HG02870 (cell line): ENCODE measurements at regions not wholly inside any gene's neighbourhood (a gene's known extent, or its start where the extent isn't known, plus 50 kb on each side); places are given as distances from the start of the nearest gene placed in this dataset.
"Not testable (repeated sequence)": the region's sequence is repeated elsewhere in the genome, so short reads cannot be mapped to it uniquely, and the experiment has no call there.

Source experiments
- ATAC-seq: cut with Tn5 transposase; IDR thresholded peaks from one replicate; pipeline ENCODE4 v1.9.1; 2021; ENCODE audit warnings: mild to moderate bottlenecking, moderate library complexity; ENCODE audit not compliant: unreplicated experiment

DNA sequence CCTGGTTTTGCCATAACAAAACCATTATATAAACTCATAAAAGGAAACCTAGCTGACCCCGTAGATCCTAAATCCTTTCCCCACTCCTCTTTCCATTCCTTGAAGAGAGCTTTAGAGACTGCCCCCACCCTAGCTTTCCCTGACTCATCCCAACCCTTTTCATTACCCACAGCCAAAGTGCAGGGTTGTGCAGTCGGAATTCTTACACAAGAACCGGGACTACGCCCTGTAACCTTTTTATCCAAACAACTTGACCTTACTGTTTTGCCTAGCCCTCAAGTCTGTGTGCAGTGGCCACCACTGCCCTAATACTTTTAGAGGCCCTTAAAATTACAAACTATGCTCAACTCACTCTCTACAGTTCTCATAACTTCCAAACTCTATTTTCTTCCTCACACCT is 116.0 kb upstream of the PTPN13 start:
- ATAC-seq = not testable (repeated sequence)

DNA sequence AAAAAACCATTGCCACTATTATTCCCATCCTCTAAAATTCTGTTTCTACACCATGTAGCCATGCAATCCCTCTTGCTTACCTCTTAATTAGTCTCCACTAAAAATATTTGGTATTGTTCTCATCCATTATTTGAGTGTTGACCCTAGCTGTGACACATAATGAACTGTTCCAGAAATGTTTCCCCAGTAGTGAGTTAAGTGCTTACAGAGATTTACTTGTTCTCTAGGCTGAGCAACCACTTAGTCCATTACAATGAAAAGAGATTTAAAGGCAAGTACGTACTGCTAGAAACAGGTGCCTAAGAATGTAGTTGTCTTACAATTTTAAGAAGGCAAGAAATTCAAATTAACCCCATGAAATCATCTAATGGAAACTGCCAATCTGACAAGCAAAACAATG is 112.7 kb upstream of the PTPN13 start:
- no peak for ATAC-seq

DNA sequence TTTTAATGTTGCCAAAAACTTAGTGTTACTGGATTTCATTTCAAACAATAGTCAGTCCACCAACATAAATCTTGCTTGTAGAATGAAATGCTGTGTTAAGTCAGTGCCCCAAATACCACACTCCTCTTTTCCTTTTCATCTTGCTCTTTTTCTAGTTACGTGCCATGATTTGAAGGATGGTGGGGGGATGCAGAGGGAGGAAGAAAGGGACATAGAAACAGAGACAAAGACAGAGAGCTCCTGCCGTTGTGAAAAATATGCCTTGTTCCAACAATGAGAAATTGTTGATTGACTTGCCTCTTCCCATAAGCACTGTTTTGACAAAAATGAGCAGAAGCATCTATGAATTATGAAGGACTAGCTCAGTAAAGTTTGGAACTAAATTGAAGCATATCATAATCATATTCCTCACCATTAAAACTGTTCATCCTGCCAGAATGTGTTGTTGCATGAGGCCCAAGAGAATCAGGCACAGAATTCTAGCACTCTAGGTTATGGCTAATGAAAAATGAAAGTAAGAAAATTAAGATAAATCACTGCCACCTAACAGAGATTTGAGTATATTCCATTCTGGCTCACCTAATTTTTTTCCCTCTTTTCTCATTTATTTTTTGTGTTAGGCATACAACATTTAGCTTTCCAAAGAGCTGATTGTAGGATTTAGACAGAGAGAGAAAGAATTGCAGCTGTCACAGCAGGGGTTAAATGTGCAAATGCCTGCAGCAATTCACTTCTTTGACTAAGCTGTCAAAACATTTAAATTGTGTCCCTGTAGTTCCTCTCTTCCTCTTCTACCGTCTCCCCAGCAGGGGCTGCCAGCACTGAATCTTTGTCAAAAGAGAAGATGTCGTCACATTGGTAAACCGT is 111.6 kb upstream of the PTPN13 start:
- ATAC-seq = no peak

DNA sequence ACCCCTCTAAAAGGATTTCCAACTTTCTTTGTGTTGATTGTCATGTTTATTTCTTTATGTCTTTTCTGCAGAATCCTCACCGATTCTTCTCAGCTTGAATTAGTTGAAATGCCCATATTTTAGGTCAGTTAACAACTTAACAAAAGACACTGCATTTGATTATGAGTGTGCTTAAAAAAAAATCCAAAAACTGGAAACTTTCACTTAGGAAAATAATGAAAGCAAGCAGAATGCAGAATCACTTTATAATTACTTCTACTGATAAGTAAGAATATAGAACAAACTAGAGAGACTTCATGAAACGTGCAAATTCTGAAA is 111.0 kb upstream of the PTPN13 start:
- no peak for ATAC-seq

DNA sequence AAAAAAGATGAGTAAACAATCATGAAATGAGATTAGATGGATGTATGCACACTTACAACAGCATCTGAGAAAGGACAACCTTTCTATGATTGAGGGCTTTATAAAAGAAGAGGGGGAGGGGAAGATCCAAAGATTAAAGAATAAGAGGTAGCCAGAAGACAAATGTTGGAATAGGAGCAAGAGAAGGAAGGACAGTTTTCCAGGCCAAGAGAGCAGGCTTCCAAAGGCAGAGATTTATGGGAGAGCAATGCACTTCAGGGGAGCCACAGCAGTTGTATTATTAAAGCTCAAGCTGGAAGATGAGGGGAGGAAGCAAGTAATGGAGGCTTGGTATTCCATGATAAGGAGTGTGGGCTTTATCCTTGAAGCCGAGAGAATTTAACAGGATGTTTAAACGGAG is 110.3 kb upstream of the PTPN13 start:
- no peak for ATAC-seq

DNA sequence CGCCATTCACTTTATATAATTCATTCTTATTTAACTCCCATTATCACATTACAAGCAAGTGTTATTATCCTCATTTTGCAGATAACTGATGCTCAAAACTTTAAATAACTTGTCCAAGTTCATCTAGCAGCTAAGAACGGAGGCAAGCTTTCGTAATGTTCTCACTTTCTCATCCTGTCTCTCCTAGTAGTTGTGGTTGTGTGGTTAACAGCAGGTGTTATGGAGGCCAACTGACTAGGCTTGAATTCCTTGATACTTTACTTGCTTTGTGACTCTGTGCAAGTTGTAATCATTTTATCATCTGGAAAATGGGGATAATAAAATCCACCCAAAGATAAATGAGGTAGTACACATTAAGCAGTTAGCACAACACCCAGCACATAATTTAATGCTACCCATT is 109.9 kb upstream of the PTPN13 start:
- peak; percentile 61 for ATAC-seq

DNA sequence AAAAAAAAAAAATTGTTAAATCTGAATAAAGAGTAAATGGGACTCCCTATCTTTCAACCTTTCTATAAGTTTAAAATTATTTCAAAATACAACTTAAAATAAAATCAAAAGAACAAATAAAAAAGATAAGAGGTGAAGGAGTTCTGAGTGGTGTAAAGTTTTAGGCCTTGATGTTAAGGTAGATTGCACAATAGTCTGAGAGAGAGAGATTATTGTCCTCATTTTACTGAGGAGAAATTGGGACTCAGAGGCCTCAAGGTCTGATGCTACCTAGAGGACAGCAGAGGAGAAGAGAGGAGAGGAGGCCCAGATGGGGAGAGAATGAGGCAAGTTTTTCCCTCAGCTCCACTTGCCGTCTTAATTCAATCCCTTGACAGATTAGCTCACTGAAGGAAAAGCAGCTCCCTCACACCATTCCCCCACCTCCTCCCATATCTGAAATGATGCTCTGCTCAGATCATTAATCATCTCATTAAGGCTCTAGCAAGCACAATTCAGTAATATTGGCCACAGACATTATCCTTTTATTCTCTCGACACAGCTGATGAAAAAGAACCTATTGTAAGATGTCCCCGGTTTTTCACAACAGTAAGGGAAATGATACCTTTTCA is 106.3 kb upstream of the PTPN13 start:
- no peak for ATAC-seq

DNA sequence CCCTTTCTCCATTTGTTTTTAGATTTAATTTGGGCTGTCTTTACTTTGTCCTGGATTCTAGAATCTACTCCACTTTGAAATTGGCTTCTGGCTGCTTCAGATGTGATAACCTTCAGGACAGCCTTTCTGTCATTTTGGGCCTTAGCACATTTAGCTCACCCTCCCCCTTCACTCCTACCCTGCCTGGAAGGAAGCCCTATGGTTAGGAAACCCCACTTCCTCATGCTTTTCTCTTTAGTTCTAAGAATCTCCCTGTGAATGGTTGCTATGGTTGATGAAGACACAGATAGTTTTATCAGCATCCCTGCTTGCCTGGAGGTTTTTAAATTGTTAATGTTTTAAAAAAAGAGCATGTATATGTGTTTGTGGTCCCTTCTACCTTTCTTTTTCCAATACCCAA is 100.7 kb upstream of the PTPN13 start:
- no peak for ATAC-seq

DNA sequence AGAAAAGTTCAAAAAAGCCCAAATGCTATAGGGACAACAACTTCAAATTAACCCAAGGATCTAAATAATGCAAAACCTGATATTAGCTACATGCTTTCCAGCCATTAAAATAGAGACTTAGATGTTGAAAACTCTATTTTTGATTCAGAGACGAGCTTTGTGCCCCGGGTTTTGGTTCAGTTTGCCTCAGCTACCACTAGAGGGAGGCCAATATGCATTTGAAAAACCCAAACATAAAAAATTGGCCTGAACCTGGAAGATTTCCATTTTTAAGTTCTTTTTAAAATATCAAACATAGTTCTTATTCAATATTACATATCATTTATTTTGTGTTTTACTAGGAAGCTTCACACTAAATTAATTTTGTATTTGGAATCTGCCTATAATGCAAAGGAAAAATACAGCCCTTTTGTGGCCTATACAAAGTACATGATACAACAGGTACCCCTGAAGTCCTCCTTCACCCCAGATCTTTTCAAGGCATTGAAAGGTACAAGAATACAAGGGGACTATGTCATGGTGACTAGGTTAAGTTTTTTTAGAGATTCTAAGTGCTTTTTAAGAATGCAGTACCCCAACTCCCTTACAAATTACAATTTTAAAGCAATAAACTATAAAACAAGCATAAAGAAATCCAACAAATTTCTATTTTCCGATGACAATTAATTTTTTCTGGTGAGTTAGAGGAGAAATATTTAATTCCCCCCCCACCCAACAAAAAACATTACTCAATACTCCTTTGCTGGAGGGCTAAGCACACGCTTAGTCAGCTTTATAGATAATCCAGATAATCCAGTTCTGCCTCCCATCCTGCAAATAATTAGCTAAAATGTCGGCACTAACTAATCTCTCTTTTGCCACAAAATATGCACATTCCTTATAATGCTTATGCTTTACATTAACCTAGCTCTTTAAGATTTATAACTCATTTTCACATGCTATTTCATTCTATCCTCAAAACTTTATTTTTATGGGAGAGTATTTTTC is 97.7 kb upstream of the PTPN13 start:
- ATAC-seq = no peak

DNA sequence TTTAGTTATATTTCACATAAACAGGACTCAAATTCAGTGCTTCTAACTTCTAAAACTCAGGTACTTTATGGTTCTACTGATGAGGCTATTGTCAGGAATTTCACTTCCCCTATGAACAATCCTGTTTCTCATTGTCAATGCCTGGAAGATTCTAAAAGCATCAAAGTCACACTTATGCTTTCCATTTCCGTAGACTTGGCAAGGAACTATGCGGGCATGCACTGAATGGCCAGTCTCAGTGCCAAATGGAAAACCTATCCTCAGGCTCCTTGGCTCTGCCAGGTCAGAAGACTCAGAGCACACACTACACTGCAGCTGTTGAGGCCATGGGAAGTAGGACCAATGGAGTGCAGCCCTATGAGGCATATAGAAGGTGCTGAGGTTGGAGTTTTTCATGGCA is 97.0 kb upstream of the PTPN13 start:
- ATAC-seq = no peak

DNA sequence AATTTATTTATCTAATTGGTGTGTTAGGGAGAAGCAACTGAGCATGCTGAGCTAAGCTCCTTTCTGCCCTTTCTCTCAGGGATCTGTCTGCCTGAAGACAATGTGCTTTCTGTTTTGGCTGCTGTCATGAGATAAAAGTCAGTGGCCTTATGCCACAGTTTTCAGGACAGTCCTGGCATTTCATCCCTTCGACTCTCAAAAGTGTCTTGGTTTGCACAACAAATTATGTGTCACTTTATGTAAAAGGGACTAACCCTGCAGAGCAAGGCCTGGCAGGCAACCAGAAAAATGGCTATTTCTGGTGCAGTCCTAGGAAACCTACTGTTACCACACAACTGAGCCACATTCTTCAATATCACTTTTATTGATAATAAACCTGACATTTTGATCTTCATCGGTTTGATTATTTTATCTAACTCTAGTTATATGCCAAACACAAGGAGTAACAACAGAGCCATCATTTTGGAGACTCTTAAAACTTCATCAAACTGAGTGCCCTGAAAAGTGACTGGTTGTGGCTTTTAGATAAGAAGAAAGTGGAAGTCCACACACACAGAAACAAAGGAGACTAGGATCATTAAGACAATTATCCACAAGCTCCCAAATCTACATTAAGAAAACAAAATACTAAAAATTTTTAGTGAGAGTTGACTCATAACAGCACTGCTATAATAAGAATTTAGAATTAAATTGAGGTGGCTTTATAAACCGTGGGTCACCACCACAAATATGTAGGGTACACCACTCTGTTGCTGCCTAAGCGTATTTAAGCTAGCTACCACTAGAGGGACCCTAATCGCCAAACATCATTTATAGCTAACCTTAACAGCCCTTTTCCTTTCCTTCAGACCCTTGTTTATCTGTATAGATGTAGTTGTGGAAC is 95.9 kb upstream of the PTPN13 start:
- peak; percentile 86 for ATAC-seq

DNA sequence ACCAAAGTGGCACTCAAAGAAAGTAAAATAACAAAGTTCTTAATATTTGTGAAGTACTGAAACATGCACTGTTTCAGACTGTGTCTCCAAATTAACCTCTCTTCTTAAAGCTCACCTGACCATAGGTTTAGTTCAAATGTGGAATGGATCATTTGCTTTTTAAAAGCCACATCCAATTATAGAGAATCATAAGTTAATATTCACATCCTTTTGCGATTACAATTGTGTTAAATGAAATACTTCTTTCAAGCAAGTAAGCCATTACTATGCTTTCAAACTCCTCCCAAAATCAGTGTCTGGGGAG is 95.3 kb upstream of the PTPN13 start:
- ATAC-seq = no peak

DNA sequence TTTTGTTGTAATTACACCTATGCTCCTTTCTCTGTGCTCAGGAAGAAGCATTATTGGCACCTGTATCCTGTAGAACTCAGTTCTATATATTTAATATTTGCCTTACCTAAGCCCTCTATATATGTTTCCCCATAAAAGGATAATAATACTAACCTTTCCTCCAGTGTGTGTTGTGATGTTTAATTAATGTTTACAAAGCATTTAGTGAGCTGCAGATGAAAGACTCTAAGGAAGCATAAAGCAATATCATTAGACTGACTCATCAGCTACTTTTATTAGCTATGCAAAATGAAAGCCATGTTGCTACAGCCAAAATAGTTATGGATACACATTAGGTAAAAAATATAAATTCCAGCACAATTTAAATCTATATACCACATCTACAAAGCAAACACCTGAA is 93.6 kb upstream of the PTPN13 start:
- no peak for ATAC-seq

DNA sequence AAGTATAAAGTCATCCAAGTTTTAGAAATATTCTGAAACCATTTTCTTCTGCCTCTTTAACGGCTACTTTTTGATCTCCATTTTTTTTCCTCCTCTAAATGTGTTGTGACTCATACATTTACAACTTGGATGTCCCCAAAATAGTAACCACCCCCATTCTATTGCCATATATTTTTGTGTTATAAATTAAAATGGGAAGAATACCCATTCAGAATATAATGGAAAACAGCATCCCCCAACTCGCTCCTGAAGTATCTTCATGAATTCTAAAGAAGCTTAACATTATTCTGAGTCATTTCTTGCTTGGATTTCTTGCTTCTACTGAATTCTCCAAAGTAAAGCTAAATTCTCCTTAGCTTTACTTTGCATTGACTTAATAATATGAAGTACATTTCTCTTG is 92.0 kb upstream of the PTPN13 start:
- no peak for ATAC-seq

DNA sequence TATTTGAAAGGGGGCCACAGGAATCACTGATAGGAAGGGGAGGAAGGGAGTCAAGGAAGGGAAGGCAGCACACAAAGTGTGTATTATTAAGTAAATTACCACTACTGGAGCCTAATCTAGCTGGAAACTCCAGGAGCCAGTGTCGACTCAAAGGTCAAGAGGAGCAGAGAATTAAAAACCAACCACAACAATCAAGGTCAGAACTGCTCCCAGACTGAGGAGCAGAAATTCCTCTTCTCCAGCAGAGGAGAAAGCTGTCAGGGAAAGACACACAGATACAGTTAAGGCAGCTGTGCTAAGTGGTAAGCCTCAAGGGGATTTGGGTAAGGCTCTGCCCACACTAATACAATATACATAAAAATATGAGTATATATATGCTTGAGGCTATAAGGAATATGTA is 87.5 kb upstream of the PTPN13 start:
- ATAC-seq = no peak

DNA sequence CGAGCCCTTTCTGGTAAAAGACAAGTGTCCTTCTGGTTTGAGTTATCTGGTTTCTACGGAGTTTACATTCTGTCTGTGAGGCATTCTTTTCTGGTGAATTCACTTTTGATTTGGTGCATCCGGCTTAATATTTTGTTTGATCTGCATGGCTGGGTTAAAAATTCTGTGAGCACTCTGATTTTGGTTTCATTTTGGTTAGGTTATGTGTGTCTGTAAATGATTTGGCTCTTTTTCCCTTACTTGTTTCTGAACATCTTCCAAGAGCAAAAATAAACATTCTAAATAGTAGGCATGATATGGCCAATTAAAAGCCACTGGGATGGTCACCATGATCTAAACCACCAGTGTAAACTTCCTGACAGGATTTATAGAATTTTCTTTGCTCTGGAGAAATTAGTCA is 85.7 kb upstream of the PTPN13 start:
- no peak for ATAC-seq

DNA sequence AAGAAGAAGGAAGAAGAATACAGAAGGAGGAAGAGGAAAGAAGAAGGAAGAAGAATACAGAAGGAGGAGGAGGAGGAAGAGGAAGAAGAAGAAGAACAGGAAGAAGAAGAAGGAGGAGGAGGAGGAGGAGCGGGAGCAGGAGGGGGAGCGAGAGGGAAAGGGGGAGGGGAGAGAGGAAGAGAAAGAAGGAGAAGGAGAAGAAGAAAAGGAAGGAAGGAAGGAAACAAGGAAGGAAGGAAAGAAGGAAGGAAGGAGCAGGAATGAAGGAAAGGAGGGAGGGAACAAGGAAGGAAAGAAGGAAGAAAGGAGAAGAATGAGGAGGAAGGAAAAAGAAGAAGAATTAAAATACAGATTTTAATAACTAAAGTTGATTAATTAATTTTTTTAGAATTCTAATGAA is 82.5 kb upstream of the PTPN13 start:
- no peak for ATAC-seq

DNA sequence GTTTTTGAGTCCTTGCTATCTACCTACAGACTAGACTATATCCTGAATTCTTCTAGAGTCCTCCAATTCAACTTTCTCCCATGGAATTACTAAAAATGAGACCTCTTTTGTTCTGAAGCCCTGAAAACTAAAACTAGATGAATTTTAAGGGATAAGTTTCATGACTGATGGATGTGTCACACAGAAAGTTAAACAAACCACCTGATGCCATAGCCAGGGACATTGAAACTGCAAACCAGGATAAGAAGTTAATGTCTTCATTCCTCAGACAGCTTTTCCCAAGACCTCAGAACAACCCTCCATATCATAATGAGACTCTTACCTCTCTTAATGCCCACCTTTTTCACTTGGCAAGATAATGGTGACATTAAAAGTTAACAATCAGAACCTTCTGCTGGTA is 81.5 kb upstream of the PTPN13 start:
- no peak for ATAC-seq

DNA sequence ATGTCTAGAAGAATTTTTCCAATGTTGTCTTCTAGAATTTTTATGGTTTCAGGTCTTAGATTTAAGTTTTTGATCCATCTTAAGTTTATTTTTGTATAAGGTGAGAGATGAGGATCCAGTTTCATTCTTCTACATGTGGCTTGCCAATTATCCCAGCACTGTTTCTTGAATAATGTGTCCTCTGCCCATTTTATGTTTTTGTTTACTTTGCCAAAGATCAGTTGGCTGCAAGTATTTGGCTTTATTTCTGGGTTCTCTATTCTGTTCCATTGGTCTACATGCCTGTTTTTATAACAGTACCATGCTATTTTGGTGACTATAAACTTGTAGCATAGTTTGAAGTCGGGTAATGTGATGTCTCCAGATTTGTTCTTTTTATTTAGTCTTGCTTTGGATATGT is 78.2 kb upstream of the PTPN13 start:
- not testable (repeated sequence) for ATAC-seq

DNA sequence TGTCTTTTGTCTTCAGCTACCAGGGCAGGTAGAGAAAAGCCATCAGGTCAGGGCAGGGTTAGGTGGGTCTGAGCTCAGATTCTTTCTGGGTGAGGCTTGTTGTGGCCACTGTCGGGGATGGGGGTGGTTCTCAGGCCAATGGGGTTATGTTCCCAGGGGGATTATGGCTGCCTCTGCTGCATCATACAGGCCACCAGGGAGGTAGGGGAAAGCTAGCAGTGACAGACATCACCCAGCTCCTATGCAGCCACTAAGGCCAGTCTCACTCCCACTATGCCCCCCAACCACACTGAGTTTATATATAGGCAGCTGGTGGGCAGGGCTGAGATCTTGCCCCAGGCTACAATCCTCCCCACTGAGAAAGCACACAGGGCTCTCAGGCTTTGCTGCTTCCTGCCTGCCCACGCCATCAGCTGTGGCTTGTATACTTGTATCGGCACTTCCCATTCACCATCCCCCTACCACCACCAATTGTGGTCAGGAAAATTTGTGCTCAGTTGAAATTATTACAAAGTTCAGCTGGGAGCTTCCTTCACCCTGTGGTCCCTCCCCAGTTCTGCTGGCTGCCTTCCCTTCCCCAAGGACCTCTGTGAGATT is 72.6 kb upstream of the PTPN13 start:
- no peak for ATAC-seq
